AG04449 (cell line): ENCODE measurements at regions not wholly inside any gene's neighbourhood (a gene's known extent, or its start where the extent isn't known, plus 50 kb on each side); places are given as distances from the start of the nearest gene placed in this dataset.

Experiments
- CTCF ChIA-PET: fragments of 350-600 bp; formaldehyde crosslinking; extraction: SDS; loops from one replicate; lab custom pipeline; 2021; ENCODE audit warnings: antibody characterized with exemption; lab: Yijun Ruan, JAX
- POLR2A ChIA-PET: fragments of 400-600, 350-600 bp; formaldehyde crosslinking; extraction: SDS; loops from one replicate; lab custom pipeline; 2020; ENCODE audit warnings: antibody characterized with exemption, inconsistent platforms; lab: Yijun Ruan, JAX
- DNase-seq: peaks from one replicate; pipeline ENCODE4 v3.0.0-alpha.2; 2010; ENCODE audit warnings: low read depth, low spot score
- H3K4me3 ChIP-seq: 2 replicates; pipeline ENCODE4 v1.5.1; 2011; ENCODE audit warnings: low read depth, mild to moderate bottlenecking, control low read depth, low read length
- CTCF ChIP-seq: IDR thresholded peaks from one replicate; pipeline ENCODE4 v1.5.1; 2011; ENCODE audit warnings: mild to moderate bottlenecking, moderate library complexity, low read length, control low read depth, inconsistent platforms; ENCODE audit not compliant: insufficient read depth; ENCODE audit errors: missing control alignments

- POLR2A ChIA-PET, result no interaction called here
- CTCF ChIA-PET, result no interaction called here
- no peak for DNase-seq
- no peak for TF ChIP-seq CTCF
- no peak overlapping the region for H3K4me3 ChIP-seq
These were observed 577.5 kb downstream of the QKI start for GRCh38 chr6:163992056-163992455.

GRCh38 chr6:163991321-163991720, 576.8 kb downstream of the QKI start:
- ChIA-PET POLR2A (no interaction called here), CTCF (no interaction called here)
- no peak overlapping the region for H3K4me3 ChIP-seq
- no peak for TF ChIP-seq CTCF
- DNase-seq, result no peak

- ChIA-PET POLR2A (no interaction called here), CTCF (no interaction called here)
- DNase-seq, result no peak
- no peak overlapping the region for H3K4me3 ChIP-seq
- no peak for TF ChIP-seq CTCF
These were observed 571.8 kb downstream of the QKI start for GRCh38 chr6:163986313-163986712.

GRCh38 chr6:163985710-163986109, 571.2 kb downstream of the QKI start:
- no peak overlapping the region for H3K4me3 ChIP-seq
- TF ChIP-seq CTCF, result no peak
- DNase-seq, result no peak
- POLR2A ChIA-PET, result no interaction called here
- CTCF ChIA-PET, result no interaction called here

- no peak overlapping the region for H3K4me3 ChIP-seq
- ChIA-PET POLR2A (no interaction called here), CTCF (no interaction called here)
- DNase-seq, result no peak
- TF ChIP-seq CTCF, result no peak
These were observed 570.5 kb downstream of the QKI start for GRCh38 chr6:163985040-163985439.

GRCh38 chr6:163984124-163984936, 569.8 kb downstream of the QKI start:
- no peak for DNase-seq
- ChIA-PET CTCF (no interaction called here), POLR2A (no interaction called here)
- TF ChIP-seq CTCF, result no peak
- H3K4me3 ChIP-seq, result no peak overlapping the region
